ENCODE measurements at regions not wholly inside any gene's neighbourhood (a gene's known extent, or its start where the extent isn't known, plus 50 kb on each side); places are given as distances from the start of the nearest gene placed in this dataset.

DNA sequence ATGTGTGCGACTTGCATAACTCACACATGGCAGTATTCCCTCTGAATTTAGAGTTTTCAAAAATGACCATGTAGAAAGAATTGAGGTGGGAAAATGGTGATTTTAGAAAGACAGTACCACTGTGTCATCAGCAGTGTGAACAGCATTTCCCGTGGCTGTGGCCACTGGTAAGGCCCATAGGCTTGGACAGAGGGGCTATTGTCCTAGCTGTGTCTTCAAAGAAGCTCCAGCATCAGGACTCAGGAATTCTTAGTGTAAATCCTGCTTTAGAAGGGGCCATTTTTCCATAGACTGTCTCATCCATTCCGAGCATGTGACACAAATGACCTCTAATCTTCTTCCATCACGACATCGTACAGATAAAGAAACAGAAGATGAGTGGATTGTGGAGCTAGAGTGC is 119.3 kb upstream of the BACE2 start:
- H3K27ac Mint-ChIP-seq, result no peak overlapping the region
- ATAC-seq (no peak), DNase-seq (ENCODE audit: low spot score in 2 of 2) (no peak)
- no peaks in the 10 kb centered on the region for H3K9me3 Mint-ChIP-seq
- no peaks in the 10 kb centered on the region for H3K4me1 Mint-ChIP-seq
- no peaks in the 10 kb centered on the region for H3K36me3 Mint-ChIP-seq
- H3K4me3 Mint-ChIP-seq, result no peak overlapping the region

DNA sequence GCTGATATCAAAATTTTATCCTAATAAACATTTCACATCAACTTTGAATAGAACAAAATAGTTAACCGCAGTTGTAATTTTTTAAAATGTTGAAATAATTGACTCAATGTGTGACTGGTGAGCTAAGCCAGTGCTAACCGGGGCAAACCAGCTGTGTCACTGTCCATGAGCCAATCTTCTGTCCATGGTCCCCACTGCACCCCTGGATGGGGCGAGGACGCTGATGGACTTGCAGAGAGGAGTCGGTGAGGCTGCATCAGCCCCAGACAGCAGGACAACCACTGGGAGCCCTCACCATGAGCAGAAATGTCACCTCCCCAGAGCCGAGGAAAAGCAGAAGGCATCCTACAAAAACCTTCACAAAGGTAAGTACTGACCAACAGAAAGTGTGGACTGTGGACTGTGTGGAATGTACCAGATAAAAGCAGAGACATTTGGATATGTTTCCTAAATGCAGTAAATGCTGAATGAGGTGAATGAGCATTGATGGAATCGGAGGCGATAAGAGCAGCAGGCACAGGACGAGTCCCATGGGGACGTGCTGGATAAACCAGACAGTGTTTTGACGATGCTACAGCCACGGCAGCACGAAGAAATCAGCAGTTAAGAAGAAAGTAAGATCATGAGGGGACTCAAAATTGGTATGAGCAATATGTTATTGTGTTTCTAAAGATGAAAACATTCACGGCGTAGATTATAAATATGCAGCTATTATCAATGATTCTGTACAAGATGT is 115.0 kb upstream of the BACE2 start:
- Mint-ChIP-seq H3K4me1 (no peaks in the 10 kb centered on the region), H3K4me3 (no peak overlapping the region), H3K36me3 (no peaks in the 10 kb centered on the region), H3K27ac (no peak overlapping the region), H3K9me3 (no peaks in the 10 kb centered on the region)
- DNase-seq (ENCODE audit: low spot score in 2 of 2), result no peak
- no peak for ATAC-seq

DNA sequence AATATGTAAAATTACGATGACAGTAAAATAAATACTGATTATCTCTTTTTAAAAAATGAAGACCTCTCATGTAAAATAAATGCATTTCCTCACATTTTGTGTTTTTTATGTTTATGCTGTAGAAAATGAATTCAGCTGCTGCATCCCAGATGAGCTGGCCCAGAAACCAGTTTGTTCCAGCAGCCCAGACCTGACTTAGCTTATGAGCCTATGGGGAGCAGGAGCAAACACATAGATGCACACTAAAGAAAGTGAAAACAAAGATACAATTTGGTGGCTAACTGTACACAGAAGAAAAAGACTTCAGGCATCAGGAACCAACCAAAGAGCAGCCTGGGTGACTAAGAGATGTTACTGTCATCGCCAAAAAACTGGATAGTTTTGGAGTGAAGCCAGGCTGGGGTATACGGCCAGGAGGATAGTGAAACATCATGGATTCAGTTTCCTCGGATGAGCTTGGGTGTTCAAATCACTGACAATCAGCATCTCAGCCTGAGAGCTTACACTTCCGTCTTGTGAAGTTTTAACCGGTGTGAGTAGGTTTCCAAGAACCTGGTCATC is 113.9 kb upstream of the BACE2 start:
- H3K27ac Mint-ChIP-seq, result no peak overlapping the region
- H3K4me1 Mint-ChIP-seq, result no peaks in the 10 kb centered on the region
- DNase-seq (ENCODE audit: low spot score in 2 of 2), result no peak

GRCh38 chr21:41055266-41055665 is 112.7 kb upstream of the BACE2 start:
- Mint-ChIP-seq H3K36me3 (no peaks in the 10 kb centered on the region), H3K27ac (no peak overlapping the region), H3K9me3 (peaks cover 3% of the 10 kb centered on the region), H3K4me3 (no peak overlapping the region), H3K4me1 (no peaks in the 10 kb centered on the region)
- ATAC-seq, result no peak
- no peak for DNase-seq (ENCODE audit: low spot score in 2 of 2)

More for the DNA sequence above, 113.9 kb upstream of the BACE2 start:
- Mint-ChIP-seq H3K9me3 (peaks cover 2% of the 10 kb centered on the region), H3K36me3 (no peaks in the 10 kb centered on the region), H3K4me3 (no peak overlapping the region)
- ATAC-seq, result no peak

GRCh38 chr21:41059871-41060270 is 108.1 kb upstream of the BACE2 start:
- H3K4me1 Mint-ChIP-seq, result no peaks in the 10 kb centered on the region
- ATAC-seq, result no peak
- H3K4me3 Mint-ChIP-seq, result no peak overlapping the region
- DNase-seq (ENCODE audit: low spot score in 2 of 2), result no peak
- H3K27ac Mint-ChIP-seq, result no peak overlapping the region
- H3K9me3 Mint-ChIP-seq, result peaks cover 3% of the 10 kb centered on the region
- H3K36me3 Mint-ChIP-seq, result no peaks in the 10 kb centered on the region

GRCh38 chr21:41061701-41062100 is 106.3 kb upstream of the BACE2 start:
- ATAC-seq (no peak), DNase-seq (ENCODE audit: low spot score in 2 of 2) (no peak)
- H3K4me3 Mint-ChIP-seq, result no peak overlapping the region
- H3K36me3 Mint-ChIP-seq, result no peaks in the 10 kb centered on the region
- no peaks in the 10 kb centered on the region for H3K4me1 Mint-ChIP-seq
- peaks cover 3% of the 10 kb centered on the region for H3K9me3 Mint-ChIP-seq
- H3K27ac Mint-ChIP-seq, result no peak overlapping the region

DNA sequence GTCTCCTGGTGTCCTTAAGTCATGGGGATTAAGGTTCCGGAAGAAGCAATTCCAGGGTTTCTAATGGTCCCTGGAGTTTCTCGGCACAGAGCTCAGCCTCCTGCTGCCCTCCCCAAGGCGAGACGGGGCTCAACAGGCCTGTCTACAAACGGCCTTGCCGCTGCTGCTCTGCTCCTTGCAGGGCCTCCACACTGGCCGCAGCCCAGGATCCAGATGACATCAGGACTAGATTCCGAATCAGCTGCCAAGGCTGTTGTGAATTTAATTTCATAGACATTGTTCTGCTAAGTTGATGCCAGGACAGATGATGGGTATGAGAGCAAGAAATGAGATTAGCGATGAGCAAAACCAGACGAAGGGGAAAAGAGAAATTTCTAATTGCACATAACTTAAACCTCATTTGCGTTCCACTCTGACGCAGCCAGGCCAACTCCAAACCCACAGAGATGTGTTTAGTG is 103.6 kb upstream of the BACE2 start:
- Mint-ChIP-seq H3K36me3 (no peaks in the 10 kb centered on the region), H3K4me1 (peaks cover 9% of the 10 kb centered on the region), H3K9me3 (no peaks in the 10 kb centered on the region), H3K4me3 (no peak overlapping the region), H3K27ac (no peak overlapping the region)
- no peak for DNase-seq (ENCODE audit: low spot score in 2 of 2)
- no peak for ATAC-seq

DNA sequence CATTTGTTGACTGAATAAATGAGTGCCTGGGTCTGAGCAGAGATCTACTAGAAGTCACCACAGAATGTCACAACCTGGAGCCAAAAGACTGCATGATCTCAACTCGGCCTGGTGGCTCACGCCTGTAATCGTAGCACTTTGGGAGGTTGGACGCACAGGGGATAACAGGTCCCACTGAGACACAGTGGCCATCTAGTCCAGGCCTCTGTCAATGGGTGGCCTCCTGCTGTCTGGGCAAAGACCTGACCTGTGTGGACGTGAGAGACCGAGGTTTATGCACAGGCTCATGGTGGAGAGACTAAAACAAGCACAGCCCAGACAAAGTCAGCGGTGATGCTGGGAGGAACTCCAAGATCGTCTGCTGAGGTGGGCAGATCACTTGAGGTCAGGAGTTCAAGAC is 103.0 kb upstream of the BACE2 start:
- peak; percentile 29 for ATAC-seq
- H3K9me3 Mint-ChIP-seq, result no peaks in the 10 kb centered on the region
- H3K4me3 Mint-ChIP-seq, result no peak overlapping the region
- no peak for DNase-seq (ENCODE audit: low spot score in 2 of 2)
- H3K27ac Mint-ChIP-seq, result no peak overlapping the region
- no peaks in the 10 kb centered on the region for H3K36me3 Mint-ChIP-seq
- H3K4me1 Mint-ChIP-seq, result peaks cover 9% of the 10 kb centered on the region

DNA sequence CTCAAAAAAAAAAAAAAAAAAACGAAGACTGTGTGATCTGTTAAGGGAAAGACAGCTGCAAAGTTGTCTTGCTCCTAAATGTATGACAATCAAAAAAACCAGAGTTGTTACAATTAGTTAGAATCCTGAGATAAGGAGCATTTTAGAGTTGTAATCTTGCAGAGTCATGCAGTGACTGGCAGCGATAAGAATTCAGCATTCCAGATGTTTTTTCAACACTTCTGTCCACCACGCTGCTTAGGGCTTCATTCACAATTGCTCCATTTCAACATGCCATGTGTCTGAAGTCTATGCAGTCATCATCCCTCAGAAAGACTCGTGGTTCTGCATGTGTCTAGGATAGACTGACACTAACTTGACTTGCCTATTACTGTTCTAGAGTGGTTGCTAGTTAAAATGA is 102.4 kb upstream of the BACE2 start:
- ATAC-seq (no peak), DNase-seq (ENCODE audit: low spot score in 2 of 2) (no peak)
- Mint-ChIP-seq H3K27ac (no peak overlapping the region), H3K9me3 (no peaks in the 10 kb centered on the region), H3K4me3 (no peak overlapping the region), H3K4me1 (peaks cover 9% of the 10 kb centered on the region), H3K36me3 (no peaks in the 10 kb centered on the region)

DNA sequence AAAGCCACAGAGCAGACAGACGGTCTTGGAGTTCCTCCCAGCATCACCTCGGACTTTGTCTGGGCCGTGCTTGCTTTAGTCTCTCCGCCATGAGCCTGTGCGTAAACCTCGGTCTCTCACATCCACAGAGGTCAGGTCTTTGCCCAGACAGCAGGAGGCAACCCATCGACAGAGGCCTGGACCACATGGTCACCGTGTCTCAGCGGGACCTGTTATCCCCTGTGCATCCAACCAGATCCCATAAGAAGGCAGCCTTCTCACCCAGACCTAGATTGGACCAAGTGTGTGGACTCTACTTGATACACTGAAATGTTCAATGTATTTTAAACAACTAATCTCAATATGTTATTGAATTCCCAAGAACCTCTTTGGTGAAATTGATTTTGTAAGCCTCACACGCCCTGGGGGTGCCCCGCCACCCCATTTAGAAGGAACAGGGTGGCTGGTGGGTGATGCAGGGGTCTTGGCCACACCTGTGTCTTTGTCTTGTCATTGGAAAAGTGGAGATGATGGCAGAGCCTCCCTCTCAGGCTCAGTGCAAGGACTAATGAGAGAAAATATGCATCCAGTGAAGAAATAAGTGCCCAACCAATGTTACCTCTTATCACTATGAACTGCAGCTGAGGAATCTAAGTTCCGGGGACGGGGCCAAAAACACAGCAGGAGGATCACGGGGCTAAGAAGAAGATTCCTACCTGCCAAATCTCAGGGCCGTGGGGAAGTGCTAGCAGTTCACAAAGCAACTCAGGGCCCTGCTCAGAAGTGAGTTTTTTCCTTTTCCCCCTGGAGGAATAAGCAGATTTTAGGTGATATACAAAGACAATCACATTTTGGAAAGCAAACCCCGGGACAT is 101.6 kb upstream of the BACE2 start:
- no peaks in the 10 kb centered on the region for H3K9me3 Mint-ChIP-seq
- no peak overlapping the region for H3K4me3 Mint-ChIP-seq

GRCh38 chr21:41067709-41068108 is 100.3 kb upstream of the BACE2 start:
- ATAC-seq (no peak), DNase-seq (ENCODE audit: low spot score in 2 of 2) (no peak)
- Mint-ChIP-seq H3K27ac (no peak overlapping the region), H3K4me3 (no peak overlapping the region), H3K36me3 (no peaks in the 10 kb centered on the region), H3K4me1 (peaks cover 9% of the 10 kb centered on the region), H3K9me3 (no peaks in the 10 kb centered on the region)

More for the DNA sequence above, 101.6 kb upstream of the BACE2 start:
- Mint-ChIP-seq H3K4me1 (peaks cover 9% of the 10 kb centered on the region), H3K27ac (no peak overlapping the region), H3K36me3 (no peaks in the 10 kb centered on the region)
- no peak for ATAC-seq
- no peak for DNase-seq (ENCODE audit: low spot score in 2 of 2)

DNA sequence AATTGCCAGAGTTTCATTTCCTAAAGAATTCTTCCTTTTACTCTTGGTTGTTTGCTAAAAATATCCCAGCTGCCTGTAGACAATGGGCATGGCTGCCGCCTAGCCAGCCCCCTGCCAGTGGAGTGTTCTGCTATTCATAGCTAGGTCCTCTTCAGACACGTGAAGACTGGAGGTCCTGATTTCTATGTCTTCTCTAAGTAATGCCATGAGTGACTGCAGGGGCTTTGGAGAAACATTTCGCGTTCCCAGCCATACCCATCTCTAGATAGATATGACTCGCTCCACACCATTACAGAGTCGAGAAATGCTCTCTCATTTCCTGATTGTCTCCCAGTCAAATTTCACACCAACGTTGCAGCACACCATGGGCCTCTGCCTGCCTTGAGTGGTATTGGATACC is 99.5 kb upstream of the BACE2 start:
- H3K4me1 Mint-ChIP-seq, result peaks cover 9% of the 10 kb centered on the region
- H3K27ac Mint-ChIP-seq, result no peak overlapping the region
- DNase-seq (ENCODE audit: low spot score in 2 of 2) (no peak), ATAC-seq (no peak)
- H3K9me3 Mint-ChIP-seq, result no peaks in the 10 kb centered on the region
- H3K36me3 Mint-ChIP-seq, result no peaks in the 10 kb centered on the region
- no peak overlapping the region for H3K4me3 Mint-ChIP-seq

DNA sequence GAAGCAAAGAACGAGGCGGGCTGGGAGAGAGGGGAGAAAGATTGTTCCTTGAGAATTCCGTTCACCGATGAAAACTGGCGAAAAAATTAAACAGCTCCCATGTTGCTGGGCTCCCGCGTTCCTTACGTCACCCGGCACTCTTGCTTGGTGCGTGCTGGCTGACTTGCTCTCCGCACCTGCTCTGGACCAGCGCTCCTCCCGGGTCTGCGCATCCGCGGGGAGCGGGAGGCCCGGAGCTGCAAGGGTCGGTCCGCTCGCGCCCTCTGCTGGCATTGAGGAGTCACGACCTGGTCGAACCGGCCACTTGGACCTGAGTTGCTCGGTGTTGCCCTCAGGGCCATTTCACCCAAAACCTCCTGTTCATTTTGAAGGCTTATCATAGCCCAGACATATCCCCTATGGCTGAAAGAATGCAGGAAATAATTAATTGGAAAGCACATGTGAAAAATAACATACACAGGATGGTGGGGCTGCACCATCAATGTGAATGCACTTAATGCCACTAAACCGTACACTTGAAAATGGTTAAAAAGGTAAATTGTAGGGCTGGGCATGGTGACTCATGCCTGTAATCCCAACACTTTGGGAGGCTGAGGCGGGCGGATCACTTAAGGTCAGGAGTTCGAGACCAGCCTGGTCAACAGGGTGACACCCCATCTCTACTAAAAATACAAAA is 98.9 kb upstream of the BACE2 start:
- Mint-ChIP-seq H3K4me1 (peaks cover 9% of the 10 kb centered on the region), H3K4me3 (no peak overlapping the region), H3K36me3 (no peaks in the 10 kb centered on the region), H3K27ac (no peak overlapping the region), H3K9me3 (no peaks in the 10 kb centered on the region)
- DNase-seq (ENCODE audit: low spot score in 2 of 2) (peak; percentile 42 to 71), ATAC-seq (peak; percentile 59)

DNA sequence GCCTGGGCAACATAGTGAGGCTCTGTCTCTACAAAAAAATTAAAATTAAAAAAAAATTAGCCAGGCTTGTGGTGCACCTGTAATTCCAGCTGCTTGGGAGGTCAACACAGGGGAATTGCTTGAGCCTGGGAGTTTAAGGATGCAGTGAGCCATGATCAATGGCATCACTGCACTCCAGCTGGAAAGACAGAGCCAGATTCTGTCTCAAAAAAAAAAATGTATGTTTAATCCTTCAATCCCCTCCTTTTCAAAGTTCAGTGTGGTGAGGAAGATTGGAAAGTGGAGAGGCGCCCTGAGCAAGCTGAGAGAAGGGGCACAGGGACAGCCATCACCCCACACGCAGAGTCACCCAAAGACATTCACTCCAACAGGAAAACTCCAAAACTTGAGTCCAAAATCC is 97.7 kb upstream of the BACE2 start:
- no peaks in the 10 kb centered on the region for H3K36me3 Mint-ChIP-seq
- no peak for DNase-seq (ENCODE audit: low spot score in 2 of 2)
- H3K4me1 Mint-ChIP-seq, result peaks cover 9% of the 10 kb centered on the region
- no peak overlapping the region for H3K4me3 Mint-ChIP-seq
- no peaks in the 10 kb centered on the region for H3K9me3 Mint-ChIP-seq
- ATAC-seq, result no peak
- H3K27ac Mint-ChIP-seq, result no peak overlapping the region

All from stimulated activated effector memory CD8-positive, alpha-beta T cell treated with anti-CD3 and anti-CD28 coated beads, Interleukin-12 subunit alpha, Interleukin-12 subunit beta, amount 100 ng/mL, for 72 hours (primary cell).